Activated T-helper 9 cell treated with anti-CD3 and anti-CD28 coated beads, Interleukin-2, amount 50 U/mL, for 16 hours (primary cell): ENCODE measurements at regions not wholly inside any gene's neighbourhood (a gene's known extent, or its start where the extent isn't known, plus 50 kb on each side); places are given as distances from the start of the nearest gene placed in this dataset.
A peak's percentile ranks its signal among the peaks of the same experiment; 100 is the strongest.

Source experiments
- DNase-seq: peaks from one replicate; pipeline ENCODE4 v3.0.0-alpha.2; 2020; ENCODE audit warnings: low read depth

GRCh38 chr17:73694491-73694890 lies 50.2 kb upstream of the SDK2 start:
- DNase-seq, result no peak

GRCh38 chr17:73695035-73695738 lies 50.9 kb upstream of the SDK2 start:
- DNase-seq, result no peak

- no peak for DNase-seq
Observed at GRCh38 chr17:73696251-73696650, 52.0 kb upstream of the SDK2 start.

GRCh38 chr17:73697872-73698271 lies 53.6 kb upstream of the SDK2 start:
- DNase-seq, result no peak

- DNase-seq, result no peak
Observed at GRCh38 chr17:73698966-73699365, 54.7 kb upstream of the SDK2 start.

- DNase-seq, result no peak
Observed at GRCh38 chr17:73701701-73702100, 57.5 kb upstream of the SDK2 start.

GRCh38 chr17:73703192-73703591 lies 58.9 kb upstream of the SDK2 start:
- DNase-seq, result no peak

GRCh38 chr17:73703917-73704316 lies 59.7 kb upstream of the SDK2 start:
- DNase-seq, result no peak

- DNase-seq, result no peak
Observed at GRCh38 chr17:73705594-73705993, 61.3 kb upstream of the SDK2 start.

GRCh38 chr17:73706428-73706827 lies 62.2 kb upstream of the SDK2 start:
- DNase-seq, result no peak

- no peak for DNase-seq
Observed at GRCh38 chr17:73706858-73707257, 62.6 kb upstream of the SDK2 start.

GRCh38 chr17:73707358-73707757 lies 63.1 kb upstream of the SDK2 start:
- no peak for DNase-seq

GRCh38 chr17:73710095-73710592 lies 65.9 kb upstream of the SDK2 start:
- peak; percentile 17 for DNase-seq

GRCh38 chr17:73711184-73711583 lies 66.9 kb upstream of the SDK2 start:
- DNase-seq, result no peak

GRCh38 chr17:73711916-73712315 lies 67.7 kb upstream of the SDK2 start:
- no peak for DNase-seq

GRCh38 chr17:73713136-73713535 lies 68.9 kb upstream of the SDK2 start:
- no peak for DNase-seq

GRCh38 chr17:73715769-73716168 lies 71.5 kb upstream of the SDK2 start:
- DNase-seq, result no peak

GRCh38 chr17:73717690-73718089 lies 73.4 kb upstream of the SDK2 start:
- DNase-seq, result no peak

- no peak for DNase-seq
Observed at GRCh38 chr17:73718362-73718761, 74.1 kb upstream of the SDK2 start.

GRCh38 chr17:73718912-73719311 lies 74.7 kb upstream of the SDK2 start:
- DNase-seq, result no peak

GRCh38 chr17:73719588-73720071 lies 75.4 kb upstream of the SDK2 start:
- DNase-seq, result no peak

- DNase-seq, result peak; percentile 17
Observed at GRCh38 chr17:73720187-73720834, 76.1 kb upstream of the SDK2 start.

- DNase-seq, result no peak
Observed at GRCh38 chr17:73722165-73722564, 77.9 kb upstream of the SDK2 start.

GRCh38 chr17:73723317-73723716 lies 79.1 kb upstream of the SDK2 start:
- DNase-seq, result no peak
